ENCODE measurements at regions not wholly inside any gene's neighbourhood (a gene's known extent, or its start where the extent isn't known, plus 50 kb on each side); places are given as distances from the start of the nearest gene placed in this dataset.

DNA sequence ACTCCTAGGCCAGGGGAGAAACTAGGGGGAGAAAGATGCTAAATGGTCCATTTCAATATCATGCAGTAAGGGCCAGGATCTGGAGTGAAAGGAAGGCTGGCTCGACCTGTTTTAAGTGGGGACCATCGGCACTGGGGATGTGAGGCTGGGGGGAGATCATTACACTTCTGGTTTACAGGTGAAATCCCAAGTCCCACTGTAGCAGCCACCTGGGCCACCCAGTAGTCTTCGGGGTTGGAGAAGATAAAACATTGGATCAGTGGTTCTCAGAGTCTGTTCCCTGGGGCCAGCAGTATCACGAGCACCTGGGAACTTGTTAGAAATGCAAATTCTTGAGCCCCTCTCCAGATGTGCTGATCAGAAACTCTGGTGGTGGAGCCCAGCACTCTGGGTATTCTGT lies 111.3 kb upstream of the ALDH1B1 start:
- intact Hi-C loops (cut with DNase I, micrococcal nuclease) = no loop called here
- H3K9me3 ChIP-seq = no peaks in the 10 kb centered on the region
- TF ChIP-seq, protein P1, sequence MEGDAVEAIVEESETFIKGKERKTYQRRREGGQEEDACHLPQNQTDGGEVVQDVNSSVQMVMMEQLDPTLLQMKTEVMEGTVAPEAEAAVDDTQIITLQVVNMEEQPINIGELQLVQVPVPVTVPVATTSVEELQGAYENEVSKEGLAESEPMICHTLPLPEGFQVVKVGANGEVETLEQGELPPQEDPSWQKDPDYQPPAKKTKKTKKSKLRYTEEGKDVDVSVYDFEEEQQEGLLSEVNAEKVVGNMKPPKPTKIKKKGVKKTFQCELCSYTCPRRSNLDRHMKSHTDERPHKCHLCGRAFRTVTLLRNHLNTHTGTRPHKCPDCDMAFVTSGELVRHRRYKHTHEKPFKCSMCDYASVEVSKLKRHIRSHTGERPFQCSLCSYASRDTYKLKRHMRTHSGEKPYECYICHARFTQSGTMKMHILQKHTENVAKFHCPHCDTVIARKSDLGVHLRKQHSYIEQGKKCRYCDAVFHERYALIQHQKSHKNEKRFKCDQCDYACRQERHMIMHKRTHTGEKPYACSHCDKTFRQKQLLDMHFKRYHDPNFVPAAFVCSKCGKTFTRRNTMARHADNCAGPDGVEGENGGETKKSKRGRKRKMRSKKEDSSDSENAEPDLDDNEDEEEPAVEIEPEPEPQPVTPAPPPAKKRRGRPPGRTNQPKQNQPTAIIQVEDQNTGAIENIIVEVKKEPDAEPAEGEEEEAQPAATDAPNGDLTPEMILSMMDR (IDR thresholded peaks at IDR 0.05) = no peak
- no peaks in the 10 kb centered on the region for H3K4me1 ChIP-seq (ENCODE audit: low read depth)
- H3K36me3 ChIP-seq (ENCODE audit: low read depth) = no peaks in the 10 kb centered on the region
- H3K4me3 ChIP-seq = no peak overlapping the region
- DNase-seq (no peak), ATAC-seq (no peak)

DNA sequence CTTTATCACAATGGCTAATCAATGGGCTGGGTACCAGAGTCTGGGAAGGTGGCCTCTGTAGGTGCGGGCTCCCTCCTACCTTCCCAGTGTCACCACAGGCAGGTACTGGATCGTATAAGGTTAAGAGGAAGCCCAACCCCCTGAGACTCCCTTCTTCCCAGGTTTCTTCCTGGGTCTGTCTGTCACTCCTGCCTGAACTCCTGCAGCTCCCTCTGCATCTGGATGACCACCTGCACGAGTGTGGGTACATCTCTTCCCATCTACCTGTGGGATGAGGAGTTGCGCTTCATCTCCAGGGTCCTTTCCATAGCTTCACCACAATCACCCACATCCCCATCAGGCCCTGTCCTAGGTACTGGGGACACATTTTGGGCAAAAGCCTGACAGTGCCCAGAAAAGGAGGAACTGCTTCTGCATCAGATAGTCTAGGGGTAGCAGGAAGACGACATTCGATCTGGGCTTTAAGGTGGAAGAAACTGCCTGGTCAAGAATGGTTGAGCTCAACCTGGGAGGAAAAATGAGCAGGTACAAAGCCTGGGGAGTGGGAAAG lies 112.2 kb upstream of the ALDH1B1 start:
- Histone ChIP-seq H3K9me3 (no peaks in the 10 kb centered on the region), H3K36me3 (ENCODE audit: low read depth) (no peaks in the 10 kb centered on the region), H3K4me3 (no peak overlapping the region), H3K4me1 (ENCODE audit: low read depth) (no peaks in the 10 kb centered on the region)
- intact Hi-C loops (cut with DNase I, micrococcal nuclease) = no loop called here
- ATAC-seq = no peak
- TF ChIP-seq, protein P1 (IDR thresholded peaks at IDR 0.05) = no peak
- DNase-seq = no peak

DNA sequence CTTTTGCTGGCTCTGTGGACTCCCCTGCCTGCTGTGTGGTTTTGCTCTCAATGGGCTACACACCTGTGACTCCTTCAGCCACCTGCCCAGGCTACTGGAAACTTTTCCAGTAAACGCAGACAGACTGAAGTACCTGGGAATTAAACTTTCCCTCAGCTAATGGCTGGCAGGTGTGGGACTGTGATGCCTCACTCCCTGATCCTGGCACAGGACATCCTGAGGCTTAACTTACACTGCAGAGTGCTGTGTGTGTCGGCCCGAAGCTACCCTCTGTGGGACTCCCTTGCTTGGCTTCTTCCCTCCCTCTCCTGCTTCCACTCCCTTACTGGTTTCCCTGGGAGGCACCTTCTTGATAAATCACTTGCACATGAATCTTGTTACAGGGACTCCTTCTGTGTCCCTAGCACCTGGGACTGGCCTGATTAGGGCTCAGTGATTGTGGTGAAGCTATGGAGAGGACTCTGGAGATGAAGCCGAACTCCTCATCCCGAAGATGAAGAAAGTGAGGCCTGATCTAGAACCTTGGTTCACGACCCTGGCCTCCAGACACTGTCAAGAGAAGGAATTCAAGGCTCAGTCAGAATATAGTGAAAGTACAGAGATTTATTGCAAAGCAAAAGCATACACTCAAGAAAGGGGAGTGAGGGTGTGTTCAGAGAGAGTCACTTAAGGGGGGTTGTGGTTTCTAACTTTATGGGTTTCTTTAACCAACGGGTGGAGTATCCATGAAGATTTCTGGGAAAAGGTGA lies 113.4 kb upstream of the ALDH1B1 start:
- Histone ChIP-seq H3K4me3 (no peak overlapping the region), H3K4me1 (ENCODE audit: low read depth) (no peaks in the 10 kb centered on the region), H3K9me3 (no peaks in the 10 kb centered on the region), H3K36me3 (ENCODE audit: low read depth) (no peaks in the 10 kb centered on the region)
- intact Hi-C loops (cut with DNase I, micrococcal nuclease) = loop anchor here in 1 of 2 donors (10.0 kb wide), 1 partner anchor 64 kb away; no protein-coding TSS in a partner anchor
- ATAC-seq = peak; percentile 50
- TF ChIP-seq, protein P1 (IDR thresholded peaks at IDR 0.05) = no peak
- peak in 1 of 3 donors; percentile 3 for DNase-seq

DNA sequence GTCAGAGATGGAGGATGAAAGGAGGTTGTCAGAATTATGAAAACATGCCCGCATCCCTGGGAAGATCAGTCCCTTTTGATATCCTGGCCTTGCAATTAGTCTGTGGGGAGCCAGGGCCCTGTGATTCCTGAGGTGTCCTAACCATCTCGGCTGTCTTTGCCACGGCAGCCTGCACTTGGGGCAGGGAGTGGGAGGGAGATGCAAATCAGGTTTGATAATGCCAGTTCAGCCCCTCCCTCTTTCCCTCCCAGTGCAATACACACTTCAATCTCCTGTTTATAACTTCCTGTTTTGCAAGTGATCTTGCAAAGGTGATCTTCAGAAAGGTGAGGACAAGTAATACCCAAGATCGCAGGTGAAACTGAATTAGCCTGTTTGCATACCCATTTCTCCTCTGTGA lies 114.0 kb upstream of the ALDH1B1 start:
- Histone ChIP-seq H3K4me1 (ENCODE audit: low read depth) (no peaks in the 10 kb centered on the region), H3K4me3 (no peak overlapping the region), H3K9me3 (no peaks in the 10 kb centered on the region), H3K36me3 (ENCODE audit: low read depth) (no peaks in the 10 kb centered on the region)
- intact Hi-C loops (cut with DNase I, micrococcal nuclease) = loop anchor here in 1 of 2 donors (10.0 kb wide), 1 partner anchor 64 kb away; no protein-coding TSS in a partner anchor
- ATAC-seq = peak; percentile 91
- DNase-seq = peak; percentile 46 to 55 (median 50)
- TF ChIP-seq, protein P1 (IDR thresholded peaks at IDR 0.05) = no peak

DNA sequence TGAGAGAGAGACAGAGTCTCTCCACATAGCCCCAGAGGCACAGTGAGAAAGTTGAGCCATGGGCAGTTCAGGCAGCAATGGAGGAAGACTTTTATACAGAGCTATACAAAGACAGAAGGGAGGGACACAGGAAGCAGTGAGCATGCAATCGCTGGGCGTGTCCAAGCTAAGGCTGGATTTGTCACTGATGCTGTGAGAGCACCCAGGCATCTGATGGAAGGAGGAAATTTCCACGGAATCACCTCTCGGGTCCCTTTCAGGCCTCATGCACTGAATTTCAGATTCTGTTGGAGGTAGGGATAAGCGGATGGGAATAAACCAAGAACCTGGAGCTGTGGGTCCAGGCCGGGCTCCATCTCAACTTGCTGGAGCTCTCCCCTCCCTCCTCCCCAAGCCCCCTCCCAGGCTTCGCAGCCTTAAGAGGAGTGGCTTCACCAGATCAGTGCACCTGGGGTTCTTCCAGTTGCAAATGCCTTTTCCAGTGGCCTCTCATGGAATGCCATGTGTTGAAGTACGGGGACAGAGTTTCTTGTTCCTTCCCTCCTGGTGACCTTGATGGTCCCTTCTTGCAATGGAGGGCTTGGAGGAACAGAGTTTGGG lies 114.8 kb upstream of the ALDH1B1 start:
- H3K4me3 ChIP-seq = no peak overlapping the region
- TF ChIP-seq, protein P1 (IDR thresholded peaks at IDR 0.05) = no peak
- intact Hi-C loops (cut with DNase I, micrococcal nuclease) = loop anchor here in 1 of 2 donors (10.0 kb wide), 1 partner anchor 63 kb away; no protein-coding TSS in a partner anchor
- H3K4me1 ChIP-seq (ENCODE audit: low read depth) = no peaks in the 10 kb centered on the region
- H3K36me3 ChIP-seq (ENCODE audit: low read depth) = no peaks in the 10 kb centered on the region
- H3K9me3 ChIP-seq = no peaks in the 10 kb centered on the region
- ATAC-seq (peak; percentile 74), DNase-seq (peak; percentile 35 to 56 (median 48))

All from mucosa of descending colon (tissue), 3 donors.